ENCODE measurements at regions not wholly inside any gene's neighbourhood (a gene's known extent, or its start where the extent isn't known, plus 50 kb on each side); places are given as distances from the start of the nearest gene placed in this dataset.

DNA sequence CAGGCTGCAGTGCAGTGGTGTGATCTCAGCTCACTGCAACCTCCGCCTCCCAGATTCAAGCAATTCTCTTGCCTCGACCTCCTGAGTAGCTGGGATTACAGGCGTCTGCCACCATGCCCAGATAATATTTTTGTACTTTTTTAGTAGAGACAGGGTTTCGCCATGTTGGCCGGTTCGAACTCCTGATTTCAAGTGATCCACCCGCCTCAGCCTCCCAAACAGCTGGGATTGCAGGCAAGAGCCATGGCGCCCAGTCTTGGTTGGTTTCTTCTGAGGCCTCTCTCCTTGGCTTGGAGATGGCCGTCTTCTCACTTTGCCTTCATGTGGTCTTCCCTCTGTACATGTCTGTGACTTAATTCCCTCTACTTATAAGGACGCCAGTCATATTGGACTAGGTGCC is 254.6 kb downstream of the BUD13 start:
- TF ChIP-seq, protein P1, sequence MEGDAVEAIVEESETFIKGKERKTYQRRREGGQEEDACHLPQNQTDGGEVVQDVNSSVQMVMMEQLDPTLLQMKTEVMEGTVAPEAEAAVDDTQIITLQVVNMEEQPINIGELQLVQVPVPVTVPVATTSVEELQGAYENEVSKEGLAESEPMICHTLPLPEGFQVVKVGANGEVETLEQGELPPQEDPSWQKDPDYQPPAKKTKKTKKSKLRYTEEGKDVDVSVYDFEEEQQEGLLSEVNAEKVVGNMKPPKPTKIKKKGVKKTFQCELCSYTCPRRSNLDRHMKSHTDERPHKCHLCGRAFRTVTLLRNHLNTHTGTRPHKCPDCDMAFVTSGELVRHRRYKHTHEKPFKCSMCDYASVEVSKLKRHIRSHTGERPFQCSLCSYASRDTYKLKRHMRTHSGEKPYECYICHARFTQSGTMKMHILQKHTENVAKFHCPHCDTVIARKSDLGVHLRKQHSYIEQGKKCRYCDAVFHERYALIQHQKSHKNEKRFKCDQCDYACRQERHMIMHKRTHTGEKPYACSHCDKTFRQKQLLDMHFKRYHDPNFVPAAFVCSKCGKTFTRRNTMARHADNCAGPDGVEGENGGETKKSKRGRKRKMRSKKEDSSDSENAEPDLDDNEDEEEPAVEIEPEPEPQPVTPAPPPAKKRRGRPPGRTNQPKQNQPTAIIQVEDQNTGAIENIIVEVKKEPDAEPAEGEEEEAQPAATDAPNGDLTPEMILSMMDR (IDR thresholded peaks at IDR 0.05): no peak
- no peak for TF ChIP-seq ZFX (IDR thresholded peaks at IDR 0.05; ENCODE audit: borderline replicate concordance)

All from 22Rv1 (cell line).